K562 (cell line): ENCODE measurements at regions not wholly inside any gene's neighbourhood (a gene's known extent, or its start where the extent isn't known, plus 50 kb on each side); places are given as distances from the start of the nearest gene placed in this dataset.

ENCODE experiments used
- CBX2 ChIP-seq: fragments of 200-600 bp; sonication (generic); IDR thresholded peaks from one replicate; pipeline ENCODE4 v1.6.1; 2012; ENCODE audit warnings: mild to moderate bottlenecking, low read length, inconsistent platforms; ENCODE audit not compliant: insufficient read depth, poor library complexity, severe bottlenecking
- FOXK2 ChIP-seq, 2 experiments: fragments of 450-650 bp; IDR thresholded peaks in 1 of 2; conservative IDR thresholded peaks in 1 of 2; 2 replicates each; pipeline ENCODE4 v1.6.1; 2016; ENCODE audit warnings: low read depth in 2 of 2, mild to moderate bottlenecking in 1 of 2
- HINFP ChIP-seq: fragments of 450-650 bp; conservative IDR thresholded peaks from 2 replicates; pipeline ENCODE4 v1.6.1; 2016; ENCODE audit warnings: missing genetic modification characterization, low read depth, mild to moderate bottlenecking, control low read depth, missing compliant biosample characterization
- PML ChIP-seq: IDR thresholded peaks from 2 replicates; pipeline ENCODE4 v1.6.1; 2012; ENCODE audit warnings: low read length, inconsistent platforms
- ZNF121 ChIP-seq: sonication (generic); formaldehyde crosslinking; conservative IDR thresholded peaks from 2 replicates; pipeline ENCODE4 v1.8.0; 2022; ENCODE audit warnings: missing genetic modification reagents
- TF ChIP-seq, protein P1 (sequence below), 3 experiments: IDR thresholded peaks in 2 of 3; conservative IDR thresholded peaks in 1 of 3; 2 replicates each; pipeline ENCODE4 v1.5.1; 2011 to 2012; ENCODE audit warnings: low read length in 3 of 3, mild to moderate bottlenecking in 3 of 3, control low read depth in 2 of 3, improper control_type of control experiment in 1 of 3, inconsistent platforms in 1 of 3, low read depth in 1 of 3, mixed read lengths in 1 of 3, moderate library complexity in 1 of 3; ENCODE audit not compliant: insufficient read depth in 2 of 3

GRCh38 chr3:194031349-194031748, 104.6 kb upstream of the HES1 start:
- no peak for TF ChIP-seq CBX2
- TF ChIP-seq FOXK2 (conservative IDR thresholded peaks at IDR 0.05 in 1 of 2, IDR thresholded peaks at IDR 0.05 in 1 of 2; ENCODE audit: low read depth in 2 of 2): no peak
- TF ChIP-seq, protein P1, sequence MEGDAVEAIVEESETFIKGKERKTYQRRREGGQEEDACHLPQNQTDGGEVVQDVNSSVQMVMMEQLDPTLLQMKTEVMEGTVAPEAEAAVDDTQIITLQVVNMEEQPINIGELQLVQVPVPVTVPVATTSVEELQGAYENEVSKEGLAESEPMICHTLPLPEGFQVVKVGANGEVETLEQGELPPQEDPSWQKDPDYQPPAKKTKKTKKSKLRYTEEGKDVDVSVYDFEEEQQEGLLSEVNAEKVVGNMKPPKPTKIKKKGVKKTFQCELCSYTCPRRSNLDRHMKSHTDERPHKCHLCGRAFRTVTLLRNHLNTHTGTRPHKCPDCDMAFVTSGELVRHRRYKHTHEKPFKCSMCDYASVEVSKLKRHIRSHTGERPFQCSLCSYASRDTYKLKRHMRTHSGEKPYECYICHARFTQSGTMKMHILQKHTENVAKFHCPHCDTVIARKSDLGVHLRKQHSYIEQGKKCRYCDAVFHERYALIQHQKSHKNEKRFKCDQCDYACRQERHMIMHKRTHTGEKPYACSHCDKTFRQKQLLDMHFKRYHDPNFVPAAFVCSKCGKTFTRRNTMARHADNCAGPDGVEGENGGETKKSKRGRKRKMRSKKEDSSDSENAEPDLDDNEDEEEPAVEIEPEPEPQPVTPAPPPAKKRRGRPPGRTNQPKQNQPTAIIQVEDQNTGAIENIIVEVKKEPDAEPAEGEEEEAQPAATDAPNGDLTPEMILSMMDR (IDR thresholded peaks at IDR 0.05 in 2 of 3, conservative IDR thresholded peaks at IDR 0.05 in 1 of 3; ENCODE audit: insufficient read depth in 2 of 3, low read depth in 1 of 3, low read length in 3 of 3): no peak
- TF ChIP-seq ZNF121 (CRISPR knock-in tag): no peak
- TF ChIP-seq HINFP (tag): no peak
- no peak for TF ChIP-seq PML
